K562 (cell line): ENCODE measurements at regions not wholly inside any gene's neighbourhood (a gene's known extent, or its start where the extent isn't known, plus 50 kb on each side); places are given as distances from the start of the nearest gene placed in this dataset.

Experiments
- ATAC-seq: fragments of 200-7000 bp; cut with Tn5 transposase; 3 replicates; pipeline ENCODE4 v1.9.1; 2020; ENCODE audit warnings: moderate library complexity
- BruUV-seq: library from RNA; stranded (reverse); fragments of 400-500 nt; replicated peaks from 2 replicates; lab custom pipeline; 2021; lab: Mats Ljungman, UMichigan
- CTCF ChIA-PET: fragments of 300-600 bp; formaldehyde crosslinking; extraction: SDS; loops from one replicate; lab custom pipeline; 2021; ENCODE audit warnings: low intra/inter-chr PET ratio; lab: Yijun Ruan, JAX
- POLR2A ChIA-PET: fragments of 300-600, 350-650 bp; sonication (Branson Sonifier 250); formaldehyde crosslinking; extraction: SDS; loops from one replicate; lab custom pipeline; 2021; ENCODE audit warnings: antibody characterized with exemption, inconsistent platforms; lab: Yijun Ruan, JAX
- DNase-seq, 4 experiments: peaks; one replicate each; pipeline versions ENCODE4 v3.0.0 to v3.0.0-alpha.2; 2011 to 2018; ENCODE audit warnings: low spot score in 3 of 4, mixed read lengths in 3 of 4; ENCODE audit errors: extremely low read depth in 1 of 4
- FAIRE-seq: peaks from 2 replicates; lab custom pipeline; 2011; peaks lifted over from hg19 to GRCh38; lab: Jason Lieb, UNC
- H2AFZ ChIP-seq: 2 replicates; pipeline ENCODE4 v1.6.0; 2011; ENCODE audit warnings: low read depth, low read length, control low read depth, inconsistent platforms
- H3K27ac ChIP-seq: fragments of 200-600 bp; 3 replicates; pipeline ENCODE4 v1.8.0; 2011; ENCODE audit warnings: low read depth, mild to moderate bottlenecking, control low read depth, inconsistent platforms, low read length, moderate library complexity, mixed read lengths; ENCODE audit errors: extremely low read depth
- H3K27me3 ChIP-seq, 2 experiments: fragments of 300-600 bp in 1 of 2; 2 replicates in 1 of 2; 3 replicates in 1 of 2; pipeline versions ENCODE4 v1.6.0 to v1.8.0; 2011; ENCODE audit warnings: inconsistent platforms in 2 of 2, low read length in 2 of 2, mild to moderate bottlenecking in 1 of 2, mixed read lengths in 1 of 2, moderate library complexity in 1 of 2; ENCODE audit not compliant: control insufficient read depth in 2 of 2, insufficient read depth in 2 of 2
- H3K36me3 ChIP-seq: fragments of 300-600 bp; 3 replicates; pipeline ENCODE4 v1.8.0; 2011; ENCODE audit warnings: mild to moderate bottlenecking, low read length, inconsistent platforms; ENCODE audit not compliant: control insufficient read depth, insufficient read depth
- H3K4me1 ChIP-seq, 2 experiments: fragments of 200-600 bp in 1 of 2; replicated peaks in 1 of 2; 2 replicates in 1 of 2; 3 replicates in 1 of 2; pipeline versions ENCODE4 v1.5.1 to v1.8.0; 2011; ENCODE audit warnings: inconsistent platforms in 2 of 2, low read length in 2 of 2, mild to moderate bottlenecking in 1 of 2, mixed read lengths in 1 of 2, moderate library complexity in 1 of 2; ENCODE audit not compliant: control insufficient read depth in 2 of 2, insufficient read depth in 2 of 2
- H3K4me2 ChIP-seq: 2 replicates; pipeline ENCODE4 v1.6.1; 2011; ENCODE audit warnings: low read length, control low read depth, inconsistent platforms, mixed read lengths; ENCODE audit not compliant: insufficient read depth
- H3K4me3 ChIP-seq: fragments of 200-600 bp; sonication (generic), shearing (Covaris generic); 2 replicates; pipeline ENCODE4 v1.5.1; 2016; ENCODE audit warnings: control low read depth, inconsistent platforms
- H3K79me2 ChIP-seq: fragments of 200-600 bp; 3 replicates; pipeline ENCODE4 v1.8.0; 2011; ENCODE audit warnings: low read length, inconsistent platforms; ENCODE audit not compliant: control insufficient read depth, insufficient read depth
- H3K9ac ChIP-seq, 2 experiments: 2 replicates each; pipeline versions ENCODE4 v1.6.0 to v1.6.1; 2011; ENCODE audit warnings: low read depth in 2 of 2, low read length in 2 of 2, control low read depth in 1 of 2, inconsistent platforms in 1 of 2, mild to moderate bottlenecking in 1 of 2, mixed read lengths in 1 of 2; ENCODE audit not compliant: insufficient read depth in 1 of 2
- H3K9me1 ChIP-seq: one replicate; pipeline ENCODE4 v1.6.0; 2011; ENCODE audit warnings: inconsistent platforms, mild to moderate bottlenecking, low read length, moderate library complexity; ENCODE audit not compliant: control insufficient read depth, insufficient read depth
- H3K9me3 ChIP-seq: replicated peaks from 2 replicates; pipeline ENCODE4 v1.5.1; 2011; ENCODE audit warnings: low read depth, low read length, inconsistent platforms; ENCODE audit not compliant: control insufficient read depth, insufficient read depth
- H4K20me1 ChIP-seq: replicated peaks from 2 replicates; pipeline ENCODE4 v1.6.1; 2011; ENCODE audit warnings: low read length, inconsistent platforms, mixed read lengths; ENCODE audit not compliant: control insufficient read depth, insufficient read depth
- CHD2 ChIP-seq: IDR thresholded peaks from 2 replicates; pipeline ENCODE4 v1.6.1; 2011; ENCODE audit warnings: low read depth, low read length
- DDX20 ChIP-seq: fragments of 450-650 bp; IDR thresholded peaks from 2 replicates; pipeline ENCODE4 v1.6.1; 2016; ENCODE audit warnings: missing genetic modification characterization, low read depth, mild to moderate bottlenecking, missing compliant biosample characterization, moderate library complexity
- DMBX1 ChIP-seq: fragments of 250-450 bp; sonication (Bioruptor Pico); IDR thresholded peaks from 2 replicates; pipeline ENCODE4 v1.8.0; 2022; ENCODE audit warnings: inconsistent platforms, mild to moderate bottlenecking, moderate library complexity, borderline replicate concordance
- ETS2 ChIP-seq: IDR thresholded peaks from 2 replicates; pipeline ENCODE4 v1.6.1; 2016; ENCODE audit warnings: borderline replicate concordance, missing genetic modification characterization, mild to moderate bottlenecking, moderate library complexity, missing compliant biosample characterization; ENCODE audit not compliant: poor library complexity, severe bottlenecking
- FIP1L1 ChIP-seq: fragments of 200-400 bp; formaldehyde crosslinking; IDR thresholded peaks from 2 replicates; pipeline ENCODE4 v1.6.1; 2018; ENCODE audit warnings: mild to moderate bottlenecking, low read depth, low read length; ENCODE audit not compliant: poor library complexity, severe bottlenecking
- FOXA1 ChIP-seq: fragments of 450-650 bp; IDR thresholded peaks from 2 replicates; pipeline ENCODE4 v1.6.1; 2016; ENCODE audit warnings: mild to moderate bottlenecking, borderline replicate concordance
- KDM5B ChIP-seq: fragments of 200-600 bp; sonication (generic); IDR thresholded peaks from 2 replicates; pipeline ENCODE4 v1.6.1; 2012; ENCODE audit warnings: low read depth, mild to moderate bottlenecking, moderate library complexity, low read length, control low read depth, inconsistent platforms; ENCODE audit not compliant: insufficient replicate concordance
- MAFG ChIP-seq: fragments of 450-650 bp; conservative IDR thresholded peaks from 2 replicates; pipeline ENCODE4 v1.6.1; 2016; ENCODE audit warnings: missing genetic modification characterization, missing compliant biosample characterization
- PCBP1 ChIP-seq: fragments of 200-400 bp; formaldehyde crosslinking; IDR thresholded peaks from 2 replicates; pipeline ENCODE4 v1.6.1; 2018; ENCODE audit warnings: mild to moderate bottlenecking, low read depth, low read length; ENCODE audit not compliant: poor library complexity, severe bottlenecking
- RBM25 ChIP-seq: fragments of 200-400 bp; formaldehyde crosslinking; IDR thresholded peaks from 2 replicates; pipeline ENCODE4 v1.6.1; 2018; ENCODE audit warnings: low read length, low read depth, moderate library complexity; ENCODE audit not compliant: severe bottlenecking
- RFX1 ChIP-seq: fragments of 450-650 bp; IDR thresholded peaks from 2 replicates; pipeline ENCODE4 v1.6.1; 2016; ENCODE audit warnings: mild to moderate bottlenecking, moderate library complexity
- SMARCA4 ChIP-seq: fragments of 450-650 bp; IDR thresholded peaks from 2 replicates; pipeline ENCODE4 v1.6.1; 2016
- SNRNP70 ChIP-seq: fragments of 200-400 bp; formaldehyde crosslinking; optimal IDR thresholded peaks from 2 replicates; pipeline ENCODE3; 2017; ENCODE audit warnings: low read depth, low read length
- SRSF7 ChIP-seq: fragments of 200-400 bp; formaldehyde crosslinking; optimal IDR thresholded peaks from 2 replicates; pipeline ENCODE3; 2017; ENCODE audit warnings: mild to moderate bottlenecking, low read depth, low read length
- ZBTB34 ChIP-seq: fragments of 250-450 bp; sonication (Bioruptor Pico); IDR thresholded peaks from 2 replicates; pipeline ENCODE4 v1.8.0; 2021; ENCODE audit warnings: mild to moderate bottlenecking, moderate library complexity
- ZNF282 ChIP-seq: sonication (generic); formaldehyde crosslinking; IDR thresholded peaks from 2 replicates; pipeline ENCODE4 v1.8.1; 2023; ENCODE audit warnings: missing genetic modification reagents
- ZNF76 ChIP-seq: fragments of 250-450 bp; sonication (Bioruptor Pico); IDR thresholded peaks from 2 replicates; pipeline ENCODE4 v1.4.0; 2020; ENCODE audit warnings: mild to moderate bottlenecking, moderate library complexity, borderline replicate concordance
- WGBS: fragments of 100-300 bp; shearing (Covaris generic); methylation state at CpG from one replicate; pipeline ENCODE4 v1.1.6; 2016; ENCODE audit warnings: low coverage, mixed read lengths; ENCODE audit not compliant: insufficient coverage; ENCODE audit errors: missing lambda C conversion rate; 5-methylcytosine and 5-hydroxymethylcytosine counted together
- in situ Hi-C: fragments of 300-500 bp; cut with MboI; formaldehyde crosslinking; loops from 4 replicates; pipeline ENCODE4 v1.15.0; 2018; ENCODE audit warnings: inconsistent platforms, mixed read lengths
- intact Hi-C: fragments of 100-400 bp; cut with micrococcal nuclease; formaldehyde crosslinking; loops from 2 replicates; pipeline ENCODE4 v1.14.2; 2022

DNA sequence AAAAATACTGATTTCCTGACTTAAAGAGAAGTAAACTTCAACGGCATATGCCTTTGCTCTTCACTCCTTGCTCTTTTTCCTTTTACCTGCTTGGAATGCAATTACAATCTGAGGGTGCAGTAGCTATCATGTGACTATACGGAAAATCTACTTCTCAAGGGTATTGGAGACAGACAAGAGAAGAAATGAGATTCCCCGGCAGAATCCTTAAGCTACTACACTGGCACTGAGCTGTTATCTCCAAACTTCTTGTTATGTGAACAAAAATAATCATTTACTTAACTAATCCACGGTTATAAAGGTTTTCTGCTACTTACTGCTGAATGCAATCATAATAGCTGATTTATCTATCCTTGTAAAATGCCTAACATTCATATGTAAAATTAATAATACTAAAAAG is 118.0 kb upstream of the IFNG-AS1 start:
- Histone ChIP-seq H3K4me3 (no peak overlapping the region), H3K27me3 (no peaks in the 10 kb centered on the region; a peak in 1 of 5 replicates), H3K9me3 (no peaks in the 10 kb centered on the region), H2AFZ (no peak overlapping the region), H4K20me1 (no peaks in the 10 kb centered on the region), H3K36me3 (no peaks in the 10 kb centered on the region), H3K79me2 (no peaks in the 10 kb centered on the region), H3K4me1 (no peaks in the 10 kb centered on the region), H3K9me1 (no peaks in the 10 kb centered on the region), H3K4me2 (no peak overlapping the region), H3K9ac (no peak overlapping the region), H3K27ac (no peak overlapping the region)
- intact Hi-C loops, result no loop called here
- FAIRE-seq (no peak), DNase-seq (no peak), ATAC-seq (no peak)
- in situ Hi-C loops, result no loop called here
- ChIA-PET POLR2A (no interaction called here), CTCF (no interaction called here)
- BruUV-seq, result no TSS peak
- TF ChIP-seq ZNF282 (no peak), KDM5B (no peak), CHD2 (no peak), FOXA1 (no peak), DMBX1 (CRISPR knock-in tag) (no peak), ETS2 (tag) (no peak), RBM25 (no peak)
- 1% methylated on average over 4 of the region's 4 CpGs for WGBS

GRCh38 chr12:67873355-67873754 is 115.9 kb upstream of the IFNG-AS1 start:
- no peaks in the 10 kb centered on the region for H4K20me1 ChIP-seq
- no peaks in the 10 kb centered on the region for H3K79me2 ChIP-seq
- BruUV-seq, result no TSS peak
- POLR2A ChIA-PET, result no interaction called here
- H3K9ac ChIP-seq, result no peak overlapping the region
- intact Hi-C loops (no loop called here), in situ Hi-C loops (no loop called here)
- no peak overlapping the region for H3K4me3 ChIP-seq
- 0% methylated on average over 1 of the region's 1 CpG for WGBS
- H3K36me3 ChIP-seq, result no peaks in the 10 kb centered on the region
- no peak overlapping the region for H3K27ac ChIP-seq
- no peaks in the 10 kb centered on the region for H3K4me1 ChIP-seq
- FAIRE-seq, result no peak
- H3K4me2 ChIP-seq, result no peak overlapping the region
- H3K27me3 ChIP-seq, result no peaks in the 10 kb centered on the region; a peak in 1 of 5 replicates
- no peaks in the 10 kb centered on the region for H3K9me3 ChIP-seq
- no peaks in the 10 kb centered on the region for H3K9me1 ChIP-seq
- DNase-seq, result no peak
- no peak overlapping the region for H2AFZ ChIP-seq
- CTCF ChIA-PET, result no interaction called here
- ATAC-seq, result no peak
- TF ChIP-seq FIP1L1, result no peak
- TF ChIP-seq PCBP1, result no peak
- TF ChIP-seq ZBTB34 (CRISPR knock-in tag), result no peak
- TF ChIP-seq SMARCA4, result no peak
- no peak for TF ChIP-seq RFX1
- no peak for TF ChIP-seq SRSF7
- TF ChIP-seq ZNF76 (CRISPR knock-in tag), result no peak
- TF ChIP-seq SNRNP70, result no peak
- no peak for TF ChIP-seq DDX20 (tag)
- TF ChIP-seq MAFG (tag), result no peak
